ENCODE measurements at regions not wholly inside any gene's neighbourhood (a gene's known extent, or its start where the extent isn't known, plus 50 kb on each side); places are given as distances from the start of the nearest gene placed in this dataset.

GRCh38 chr6:164273491-164273890, 859.0 kb downstream of the QKI start:
- H3K4me3 Mint-ChIP-seq (ENCODE audit: unreplicated experiment) = no peak overlapping the region
- H3K27ac Mint-ChIP-seq (ENCODE audit: unreplicated experiment) = no peak overlapping the region
- Histone ChIP-seq H3K4me1 (ENCODE audit: insufficient read depth, low read length) (no peaks in the 10 kb centered on the region), H2AFZ (ENCODE audit: low read depth, low read length) (no peak overlapping the region), H3K9ac (ENCODE audit: low read length) (no peak overlapping the region), H3K36me3 (ENCODE audit: insufficient read depth, low read length) (no peaks in the 10 kb centered on the region), H3K27me3 (ENCODE audit: insufficient read depth, low read length) (no peaks in the 10 kb centered on the region), H3K27ac (ENCODE audit: low read depth, low read length) (no peak overlapping the region), H3K79me2 (ENCODE audit: insufficient read depth, low read length) (no peaks in the 10 kb centered on the region), H3K4me3 (ENCODE audit: insufficient read depth, low read depth, low read length) (no peak overlapping the region), H4K20me1 (ENCODE audit: insufficient read depth, low read length) (no peaks in the 10 kb centered on the region), H3K4me2 (ENCODE audit: low read length) (no peak overlapping the region), H3K9me3 (ENCODE audit: insufficient read depth, low read depth, low read length) (no peaks in the 10 kb centered on the region)
- H3K9me3 Mint-ChIP-seq (ENCODE audit: unreplicated experiment) = no peaks in the 10 kb centered on the region
- TF ChIP-seq CTCF (IDR thresholded peaks at IDR 0.05; ENCODE audit: insufficient read depth, low read depth, low read length) (no peak), EZH2 (IDR thresholded peaks at IDR 0.05; ENCODE audit: insufficient read depth, low read length) (no peak)
- H3K27me3 Mint-ChIP-seq (ENCODE audit: low read depth, unreplicated experiment) = no peaks in the 10 kb centered on the region
- peaks cover 3% of the 10 kb centered on the region for H3K4me1 Mint-ChIP-seq (ENCODE audit: low read depth, unreplicated experiment)
- no peak for DNase-seq (ENCODE audit: low read depth)
- FAIRE-seq = no peak
- no peaks in the 10 kb centered on the region for H3K36me3 Mint-ChIP-seq (ENCODE audit: low read depth, unreplicated experiment)

- Histone ChIP-seq H3K9ac (ENCODE audit: low read length) (no peak overlapping the region), H3K4me3 (ENCODE audit: insufficient read depth, low read depth, low read length) (no peak overlapping the region), H3K27me3 (ENCODE audit: insufficient read depth, low read length) (no peaks in the 10 kb centered on the region), H2AFZ (ENCODE audit: low read depth, low read length) (no peak overlapping the region), H3K4me1 (ENCODE audit: insufficient read depth, low read length) (no peaks in the 10 kb centered on the region), H3K9me3 (ENCODE audit: insufficient read depth, low read depth, low read length) (no peaks in the 10 kb centered on the region), H3K79me2 (ENCODE audit: insufficient read depth, low read length) (no peaks in the 10 kb centered on the region), H3K27ac (ENCODE audit: low read depth, low read length) (no peak overlapping the region), H3K36me3 (ENCODE audit: insufficient read depth, low read length) (no peaks in the 10 kb centered on the region), H3K4me2 (ENCODE audit: low read length) (no peak overlapping the region), H4K20me1 (ENCODE audit: insufficient read depth, low read length) (no peaks in the 10 kb centered on the region)
- Mint-ChIP-seq H3K9me3 (ENCODE audit: unreplicated experiment) (no peaks in the 10 kb centered on the region), H3K27ac (ENCODE audit: unreplicated experiment) (no peak overlapping the region), H3K4me1 (ENCODE audit: low read depth, unreplicated experiment) (no peaks in the 10 kb centered on the region), H3K4me3 (ENCODE audit: unreplicated experiment) (no peak overlapping the region), H3K27me3 (ENCODE audit: low read depth, unreplicated experiment) (no peaks in the 10 kb centered on the region), H3K36me3 (ENCODE audit: low read depth, unreplicated experiment) (no peaks in the 10 kb centered on the region)
- DNase-seq (ENCODE audit: low read depth) = no peak
- no peak for FAIRE-seq
- TF ChIP-seq CTCF (IDR thresholded peaks at IDR 0.05; ENCODE audit: insufficient read depth, low read depth, low read length) (no peak), EZH2 (IDR thresholded peaks at IDR 0.05; ENCODE audit: insufficient read depth, low read length) (no peak)
Measured at GRCh38 chr6:164266851-164267250, 852.3 kb downstream of the QKI start.

GRCh38 chr6:164262348-164262747, 847.8 kb downstream of the QKI start:
- TF ChIP-seq EZH2 (IDR thresholded peaks at IDR 0.05; ENCODE audit: insufficient read depth, low read length) (no peak), CTCF (IDR thresholded peaks at IDR 0.05; ENCODE audit: insufficient read depth, low read depth, low read length) (no peak)
- Mint-ChIP-seq H3K27me3 (ENCODE audit: low read depth, unreplicated experiment) (no peaks in the 10 kb centered on the region), H3K36me3 (ENCODE audit: low read depth, unreplicated experiment) (no peaks in the 10 kb centered on the region), H3K9me3 (ENCODE audit: unreplicated experiment) (no peaks in the 10 kb centered on the region), H3K4me1 (ENCODE audit: low read depth, unreplicated experiment) (no peaks in the 10 kb centered on the region), H3K4me3 (ENCODE audit: unreplicated experiment) (no peak overlapping the region), H3K27ac (ENCODE audit: unreplicated experiment) (no peak overlapping the region)
- H3K4me1 ChIP-seq (ENCODE audit: insufficient read depth, low read length) = no peaks in the 10 kb centered on the region
- no peak overlapping the region for H3K9ac ChIP-seq (ENCODE audit: low read length)
- H3K36me3 ChIP-seq (ENCODE audit: insufficient read depth, low read length) = no peaks in the 10 kb centered on the region
- no peak overlapping the region for H2AFZ ChIP-seq (ENCODE audit: low read depth, low read length)
- H4K20me1 ChIP-seq (ENCODE audit: insufficient read depth, low read length) = no peaks in the 10 kb centered on the region
- no peaks in the 10 kb centered on the region for H3K27me3 ChIP-seq (ENCODE audit: insufficient read depth, low read length)
- no peak overlapping the region for H3K4me2 ChIP-seq (ENCODE audit: low read length)
- FAIRE-seq = no peak
- H3K9me3 ChIP-seq (ENCODE audit: insufficient read depth, low read depth, low read length) = no peaks in the 10 kb centered on the region
- no peak for DNase-seq (ENCODE audit: low read depth)
- no peaks in the 10 kb centered on the region for H3K79me2 ChIP-seq (ENCODE audit: insufficient read depth, low read length)
- no peak overlapping the region for H3K27ac ChIP-seq (ENCODE audit: low read depth, low read length)
- H3K4me3 ChIP-seq (ENCODE audit: insufficient read depth, low read depth, low read length) = no peak overlapping the region
